Left ventricle myocardium inferior (tissue), 1 donor: ENCODE measurements at regions not wholly inside any gene's neighbourhood (a gene's known extent, or its start where the extent isn't known, plus 50 kb on each side); places are given as distances from the start of the nearest gene placed in this dataset.
"Not testable (repeated sequence)": the region's sequence is repeated elsewhere in the genome, so short reads cannot be mapped to it uniquely, and the experiment has no call there.

Source experiments
- DNase-seq: peaks from one replicate; pipeline ENCODE4 v3.0.0-alpha.2; 2020
- H3K27ac ChIP-seq: fragments of 200-600 bp; replicated peaks from 2 replicates; pipeline ENCODE4 v1.8.0; 2021
- H3K27me3 ChIP-seq: fragments of 200-600 bp; 2 replicates; pipeline ENCODE4 v1.8.0; 2021; ENCODE audit warnings: low read depth
- H3K36me3 ChIP-seq: fragments of 200-600 bp; 2 replicates; pipeline ENCODE4 v1.8.0; 2021
- H3K4me1 ChIP-seq: fragments of 200-600 bp; 2 replicates; pipeline ENCODE4 v1.8.0; 2021
- H3K4me3 ChIP-seq: fragments of 200-600 bp; 2 replicates; pipeline ENCODE4 v1.8.0; 2021; ENCODE audit warnings: mild to moderate bottlenecking, moderate library complexity
- H3K9me3 ChIP-seq: fragments of 200-600 bp; replicated peaks from 2 replicates; pipeline ENCODE4 v1.8.0; 2021
- intact Hi-C: fragments of 100-400 bp; cut with micrococcal nuclease; formaldehyde crosslinking; loops from one replicate; pipeline ENCODE4 v1.11.0; 2022
- TF ChIP-seq, protein P1 (sequence below): fragments of 200-600 bp; IDR thresholded peaks from 2 replicates; pipeline ENCODE4 v1.8.0; 2021; ENCODE audit warnings: antibody characterized with exemption, mild to moderate bottlenecking, borderline replicate concordance
- donor health status: DM: no; HTN: yes; CAD: no; lungs with severe emphysema.

DNA sequence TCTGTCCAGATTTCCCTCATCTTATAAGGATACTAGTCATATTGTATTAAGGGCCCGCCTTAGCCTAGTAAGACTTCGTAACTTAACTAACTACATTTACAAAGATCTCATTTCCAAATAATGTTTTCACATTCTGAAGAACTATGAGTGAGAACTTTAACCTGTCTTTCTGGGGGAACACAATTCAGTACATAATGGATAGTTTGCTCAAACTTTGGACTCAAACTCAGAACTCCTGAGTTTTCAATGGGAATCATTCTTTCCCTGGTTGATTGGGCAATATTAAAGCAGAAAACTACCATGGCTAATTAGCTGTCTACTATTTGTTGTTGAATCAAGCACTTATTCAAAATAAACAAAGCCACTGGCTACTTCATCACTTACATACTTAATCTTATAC, 522.9 kb downstream of the REEP3 start:
- intact Hi-C loops = no loop called here
- H3K27ac ChIP-seq = no peak overlapping the region
- H3K4me1 ChIP-seq = peaks cover 12% of the 10 kb centered on the region
- DNase-seq = no peak
- H3K36me3 ChIP-seq = no peaks in the 10 kb centered on the region
- H3K9me3 ChIP-seq = no peaks in the 10 kb centered on the region
- H3K4me3 ChIP-seq = no peak overlapping the region
- TF ChIP-seq, protein P1, sequence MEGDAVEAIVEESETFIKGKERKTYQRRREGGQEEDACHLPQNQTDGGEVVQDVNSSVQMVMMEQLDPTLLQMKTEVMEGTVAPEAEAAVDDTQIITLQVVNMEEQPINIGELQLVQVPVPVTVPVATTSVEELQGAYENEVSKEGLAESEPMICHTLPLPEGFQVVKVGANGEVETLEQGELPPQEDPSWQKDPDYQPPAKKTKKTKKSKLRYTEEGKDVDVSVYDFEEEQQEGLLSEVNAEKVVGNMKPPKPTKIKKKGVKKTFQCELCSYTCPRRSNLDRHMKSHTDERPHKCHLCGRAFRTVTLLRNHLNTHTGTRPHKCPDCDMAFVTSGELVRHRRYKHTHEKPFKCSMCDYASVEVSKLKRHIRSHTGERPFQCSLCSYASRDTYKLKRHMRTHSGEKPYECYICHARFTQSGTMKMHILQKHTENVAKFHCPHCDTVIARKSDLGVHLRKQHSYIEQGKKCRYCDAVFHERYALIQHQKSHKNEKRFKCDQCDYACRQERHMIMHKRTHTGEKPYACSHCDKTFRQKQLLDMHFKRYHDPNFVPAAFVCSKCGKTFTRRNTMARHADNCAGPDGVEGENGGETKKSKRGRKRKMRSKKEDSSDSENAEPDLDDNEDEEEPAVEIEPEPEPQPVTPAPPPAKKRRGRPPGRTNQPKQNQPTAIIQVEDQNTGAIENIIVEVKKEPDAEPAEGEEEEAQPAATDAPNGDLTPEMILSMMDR = no peak
- H3K27me3 ChIP-seq = peaks cover 12% of the 10 kb centered on the region

DNA sequence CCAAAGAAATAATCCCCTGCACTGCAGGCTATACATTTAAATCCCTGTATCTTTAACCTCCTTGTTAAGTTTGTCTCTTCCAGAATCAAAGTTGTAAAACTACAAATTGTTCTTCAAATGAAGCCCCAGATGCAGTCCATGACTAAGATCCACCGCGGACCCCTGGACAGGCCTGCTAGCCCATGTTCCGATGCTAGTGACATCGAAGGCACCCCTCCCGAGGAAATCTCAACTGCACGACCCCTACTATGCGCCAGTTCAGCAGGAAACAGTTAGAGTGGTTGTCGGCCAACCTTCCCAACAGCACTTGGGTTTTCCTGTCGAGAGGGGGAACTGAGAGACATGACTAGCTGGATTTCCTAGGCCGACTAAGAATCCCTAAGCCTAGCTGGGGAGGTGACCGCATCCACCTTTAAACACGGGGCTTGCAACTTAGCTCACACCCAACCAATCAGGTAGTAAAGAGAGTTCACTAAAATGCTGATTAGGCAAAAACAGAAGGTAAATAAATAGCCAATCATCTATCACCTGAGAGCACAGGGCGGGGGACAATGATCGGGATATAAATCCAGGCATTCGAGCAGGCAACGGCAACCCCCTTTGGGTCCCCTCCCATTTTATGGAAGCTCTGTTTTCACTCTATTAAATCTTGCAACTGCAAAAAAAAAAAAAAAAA, 523.9 kb downstream of the REEP3 start:
- H3K27me3 ChIP-seq, intact Hi-C loops, DNase-seq, H3K27ac ChIP-seq, H3K9me3 ChIP-seq, H3K4me3 ChIP-seq, H3K36me3 ChIP-seq: not testable (repeated sequence)
- H3K4me1 ChIP-seq = peaks cover 12% of the 10 kb centered on the region

- Histone ChIP-seq H3K4me3 (no peak overlapping the region), H3K9me3 (no peaks in the 10 kb centered on the region), H3K36me3 (no peaks in the 10 kb centered on the region), H3K27me3 (peaks cover 9% of the 10 kb centered on the region), H3K4me1 (no peaks in the 10 kb centered on the region), H3K27ac (no peak overlapping the region)
- TF ChIP-seq, protein P1 = no peak
- intact Hi-C loops = no loop called here
- no peak for DNase-seq
Measured at GRCh38 chr10:64054392-64054791, 533.2 kb downstream of the REEP3 start.

GRCh38 chr10:64059884-64060283, 538.7 kb downstream of the REEP3 start:
- TF ChIP-seq, protein P1 = no peak
- DNase-seq = no peak
- no peaks in the 10 kb centered on the region for H3K4me1 ChIP-seq
- no peaks in the 10 kb centered on the region for H3K36me3 ChIP-seq
- H3K27ac ChIP-seq = no peak overlapping the region
- no peak overlapping the region for H3K4me3 ChIP-seq
- intact Hi-C loops = no loop called here
- peaks cover 9% of the 10 kb centered on the region for H3K27me3 ChIP-seq
- no peaks in the 10 kb centered on the region for H3K9me3 ChIP-seq

DNA sequence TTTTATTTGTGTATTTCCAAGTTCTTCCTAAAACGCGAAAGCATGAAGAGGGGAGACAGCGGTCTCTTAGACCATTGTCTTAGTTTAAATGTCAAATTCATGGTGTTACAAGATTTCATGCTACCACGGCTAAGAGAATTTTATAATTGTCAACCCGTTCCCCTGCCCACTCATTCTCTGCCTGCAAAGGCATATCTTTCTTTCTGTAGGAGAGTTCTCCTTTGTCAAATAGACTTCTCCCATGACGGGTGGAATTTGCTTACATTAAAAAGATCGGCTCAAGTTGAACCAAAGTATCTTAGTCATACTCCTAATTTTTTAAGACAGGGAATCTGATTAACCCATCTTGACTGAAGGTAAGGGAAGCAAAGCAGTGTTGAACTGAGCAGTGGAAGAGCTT, 539.2 kb downstream of the REEP3 start:
- intact Hi-C loops = no loop called here
- TF ChIP-seq, protein P1 = no peak
- no peaks in the 10 kb centered on the region for H3K36me3 ChIP-seq

GRCh38 chr10:64062793-64063192, 541.6 kb downstream of the REEP3 start:
- TF ChIP-seq, protein P1 = no peak
- no peak for DNase-seq
- intact Hi-C loops = no loop called here
- Histone ChIP-seq H3K4me3 (no peak overlapping the region), H3K36me3 (no peaks in the 10 kb centered on the region), H3K9me3 (no peaks in the 10 kb centered on the region), H3K27ac (no peak overlapping the region), H3K27me3 (peaks cover 3% of the 10 kb centered on the region), H3K4me1 (peaks cover 15% of the 10 kb centered on the region)

More for the DNA sequence above, 539.2 kb downstream of the REEP3 start:
- H3K4me3 ChIP-seq = no peak overlapping the region
- peaks cover 9% of the 10 kb centered on the region for H3K27me3 ChIP-seq
- no peak overlapping the region for H3K27ac ChIP-seq
- DNase-seq = no peak
- no peaks in the 10 kb centered on the region for H3K4me1 ChIP-seq
- H3K9me3 ChIP-seq = no peaks in the 10 kb centered on the region
